ENCODE measurements at regions not wholly inside any gene's neighbourhood (a gene's known extent, or its start where the extent isn't known, plus 50 kb on each side); places are given as distances from the start of the nearest gene placed in this dataset.

DNA sequence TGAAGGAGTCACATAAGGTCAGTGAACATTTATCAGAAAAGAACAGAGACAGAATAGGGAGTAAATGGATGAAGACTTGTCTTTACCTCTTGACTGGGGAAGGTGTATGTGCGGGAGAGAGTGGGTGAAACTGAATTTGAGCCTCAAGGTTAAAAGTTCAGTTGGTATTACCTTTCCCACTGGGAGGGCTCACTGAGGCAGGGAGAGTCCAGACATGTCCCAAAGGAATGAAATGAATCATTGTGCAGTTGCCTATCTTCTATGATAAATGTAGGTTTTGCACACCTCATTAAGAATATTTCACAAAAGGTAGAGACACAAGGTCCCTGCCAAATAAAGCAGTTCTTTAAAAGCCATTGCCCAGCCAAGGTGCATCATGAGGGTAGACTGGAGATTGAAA lies 105.2 kb downstream of the KCNA5 start:
- ATAC-seq (ENCODE audit: low FRiP score) (no peak), DNase-seq (no peak)
- intact Hi-C loops (cut with DNase I) = no loop called here
- Histone ChIP-seq H3K4me3 (ENCODE audit: low read length in 2 of 2) (no peak overlapping the region), H3K9me3 (ENCODE audit: control insufficient read depth, low read length) (peaks cover 3% of the 10 kb centered on the region), H3K4me1 (ENCODE audit: control insufficient read depth in 1 of 2, insufficient read depth in 2 of 2, low read length in 2 of 2) (no peaks in the 10 kb centered on the region), H3K27me3 (ENCODE audit: control insufficient read depth in 1 of 2, insufficient read depth in 2 of 2, low read length in 1 of 2) (no peaks in the 10 kb centered on the region), H3K36me3 (ENCODE audit: control insufficient read depth in 1 of 2, insufficient read depth in 2 of 2, low read length in 1 of 2) (no peaks in the 10 kb centered on the region), H3K27ac (ENCODE audit: low read depth in 1 of 2, low read length in 2 of 2) (no peak overlapping the region)
- WGBS, 2 donors = 95 to 96% methylated on average over 1 of the region's 1 CpG

GRCh38 chr12:5154091-5154490 lies 110.4 kb downstream of the KCNA5 start:
- ATAC-seq (ENCODE audit: low FRiP score) (no peak), DNase-seq (no peak)
- H3K36me3 ChIP-seq (ENCODE audit: control insufficient read depth in 1 of 2, insufficient read depth in 2 of 2, low read length in 1 of 2) = no peaks in the 10 kb centered on the region
- no peak overlapping the region for H3K27ac ChIP-seq (ENCODE audit: low read depth in 1 of 2, low read length in 2 of 2)
- no peak overlapping the region for H3K4me3 ChIP-seq (ENCODE audit: low read length in 2 of 2)
- WGBS, 2 donors = 86 to 87% methylated on average over 5 of the region's 5 CpGs
- intact Hi-C loops (cut with DNase I) = no loop called here
- H3K4me1 ChIP-seq (ENCODE audit: control insufficient read depth in 1 of 2, insufficient read depth in 2 of 2, low read length in 2 of 2) = no peaks in the 10 kb centered on the region
- H3K9me3 ChIP-seq (ENCODE audit: control insufficient read depth, low read length) = peaks cover 1% of the 10 kb centered on the region
- H3K27me3 ChIP-seq (ENCODE audit: control insufficient read depth in 1 of 2, insufficient read depth in 2 of 2, low read length in 1 of 2) = no peaks in the 10 kb centered on the region

GRCh38 chr12:5155866-5156265 lies 112.2 kb downstream of the KCNA5 start:
- no peaks in the 10 kb centered on the region for H3K27me3 ChIP-seq (ENCODE audit: control insufficient read depth in 1 of 2, insufficient read depth in 2 of 2, low read length in 1 of 2)
- H3K4me3 ChIP-seq (ENCODE audit: low read length in 2 of 2) = no peak overlapping the region
- intact Hi-C loops (cut with DNase I) = no loop called here
- no peaks in the 10 kb centered on the region for H3K4me1 ChIP-seq (ENCODE audit: control insufficient read depth in 1 of 2, insufficient read depth in 2 of 2, low read length in 2 of 2)
- DNase-seq (no peak), ATAC-seq (ENCODE audit: low FRiP score) (no peak)
- no peaks in the 10 kb centered on the region for H3K36me3 ChIP-seq (ENCODE audit: control insufficient read depth in 1 of 2, insufficient read depth in 2 of 2, low read length in 1 of 2)
- peaks cover 1% of the 10 kb centered on the region for H3K9me3 ChIP-seq (ENCODE audit: control insufficient read depth, low read length)
- 90 to 91% methylated on average over 9 of the region's 9 CpGs for WGBS, 2 donors
- H3K27ac ChIP-seq (ENCODE audit: low read depth in 1 of 2, low read length in 2 of 2) = no peak overlapping the region

DNA sequence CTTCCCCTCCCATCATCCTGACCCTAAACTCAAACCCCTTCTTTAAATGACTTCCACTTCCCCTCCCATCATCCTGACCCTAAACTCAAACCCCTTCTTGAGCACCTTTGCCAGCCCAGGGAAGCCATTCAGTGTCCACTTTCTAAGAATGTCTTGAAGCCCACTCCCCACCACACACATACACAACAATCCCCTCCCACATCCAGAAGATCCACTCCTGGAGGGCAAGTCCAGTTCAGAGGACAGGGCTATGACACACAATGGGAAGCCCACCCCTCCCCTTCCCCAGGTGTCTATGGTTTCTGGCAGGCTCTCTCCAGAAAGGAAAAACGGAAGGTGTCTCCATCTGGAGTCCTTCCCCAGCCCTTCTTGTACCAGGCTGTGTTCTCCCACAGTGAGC lies 117.1 kb downstream of the KCNA5 start:
- Histone ChIP-seq H3K4me1 (ENCODE audit: control insufficient read depth in 1 of 2, insufficient read depth in 2 of 2, low read length in 2 of 2) (no peaks in the 10 kb centered on the region), H3K9me3 (ENCODE audit: control insufficient read depth, low read length) (no peaks in the 10 kb centered on the region), H3K36me3 (ENCODE audit: control insufficient read depth in 1 of 2, insufficient read depth in 2 of 2, low read length in 1 of 2) (no peaks in the 10 kb centered on the region), H3K27ac (ENCODE audit: low read depth in 1 of 2, low read length in 2 of 2) (no peak overlapping the region), H3K27me3 (ENCODE audit: control insufficient read depth in 1 of 2, insufficient read depth in 2 of 2, low read length in 1 of 2) (no peaks in the 10 kb centered on the region), H3K4me3 (ENCODE audit: low read length in 2 of 2) (no peak overlapping the region)
- DNase-seq (no peak), ATAC-seq (ENCODE audit: low FRiP score) (no peak)
- intact Hi-C loops (cut with DNase I) = loop anchor here in 1 of 2 donors (10.0 kb wide), 1 partner anchor 136 kb away; no protein-coding TSS in a partner anchor
- WGBS, 2 donors = 88 to 97% methylated on average over 1 of the region's 1 CpG

DNA sequence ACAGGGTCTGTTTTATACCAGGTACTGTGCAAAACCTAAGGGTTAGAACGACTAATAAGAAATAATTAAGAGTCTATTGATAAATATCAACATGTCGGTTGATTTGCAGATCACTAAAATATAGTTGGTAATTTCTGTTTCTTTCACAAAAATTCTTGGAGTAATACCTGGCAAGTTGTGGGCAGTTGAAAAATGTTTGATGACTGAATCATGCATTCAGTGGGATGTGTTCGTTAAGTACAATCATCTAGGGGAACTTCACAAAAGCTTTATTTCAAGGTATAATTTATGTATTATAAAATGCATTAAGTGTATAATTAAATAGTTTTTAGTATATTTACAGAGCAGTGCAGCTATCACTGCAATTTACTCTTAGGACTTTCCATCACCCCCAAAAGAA lies 120.0 kb downstream of the KCNA5 start:
- no peaks in the 10 kb centered on the region for H3K36me3 ChIP-seq (ENCODE audit: control insufficient read depth in 1 of 2, insufficient read depth in 2 of 2, low read length in 1 of 2)
- 93 to 94% methylated on average over 3 of the region's 3 CpGs for WGBS, 2 donors
- H3K27me3 ChIP-seq (ENCODE audit: control insufficient read depth in 1 of 2, insufficient read depth in 2 of 2, low read length in 1 of 2) = no peaks in the 10 kb centered on the region
- intact Hi-C loops (cut with DNase I) = loop anchor here in 1 of 2 donors (10.0 kb wide), 1 partner anchor 139 kb away; no protein-coding TSS in a partner anchor
- ATAC-seq (ENCODE audit: low FRiP score) = no peak
- no peaks in the 10 kb centered on the region for H3K9me3 ChIP-seq (ENCODE audit: control insufficient read depth, low read length)
- no peak overlapping the region for H3K27ac ChIP-seq (ENCODE audit: low read depth in 1 of 2, low read length in 2 of 2)
- H3K4me3 ChIP-seq (ENCODE audit: low read length in 2 of 2) = no peak overlapping the region
- H3K4me1 ChIP-seq (ENCODE audit: control insufficient read depth in 1 of 2, insufficient read depth in 2 of 2, low read length in 2 of 2) = no peaks in the 10 kb centered on the region
- DNase-seq = no peak

DNA sequence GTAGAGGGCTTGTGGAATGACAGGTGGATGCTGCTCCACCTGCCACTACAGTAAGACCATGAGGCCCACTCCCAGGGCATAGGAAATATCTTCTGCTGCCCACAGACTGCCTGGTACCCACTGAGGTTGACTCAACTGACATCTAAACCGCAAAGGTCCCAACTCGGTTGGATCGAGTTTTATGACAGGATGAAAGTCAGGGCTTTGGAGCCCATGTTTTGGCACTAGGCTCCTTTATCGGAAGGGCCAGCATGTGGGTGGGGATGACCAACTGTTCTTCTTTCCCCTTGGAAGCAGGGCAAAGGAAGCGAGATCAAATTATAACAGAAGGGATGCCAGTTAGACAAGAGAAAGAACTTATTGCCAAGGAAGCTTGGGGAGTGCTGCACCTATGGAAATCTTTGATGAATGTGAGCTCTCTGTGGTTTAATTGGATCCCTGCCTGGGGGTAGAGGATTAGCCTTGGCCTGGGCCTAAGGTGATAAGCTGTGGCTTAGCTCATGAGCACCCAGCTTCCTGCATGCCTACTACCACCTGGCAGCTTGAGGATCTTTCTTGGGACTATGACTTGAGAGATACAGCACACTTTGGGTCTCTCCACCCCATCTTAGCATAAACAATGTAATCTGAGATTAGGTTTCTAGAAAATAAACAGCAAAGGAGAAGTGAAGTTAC lies 121.8 kb downstream of the KCNA5 start:
- no peaks in the 10 kb centered on the region for H3K36me3 ChIP-seq (ENCODE audit: control insufficient read depth in 1 of 2, insufficient read depth in 2 of 2, low read length in 1 of 2)
- WGBS, 2 donors = 77 to 96% methylated on average over 5 of the region's 5 CpGs
- ATAC-seq (ENCODE audit: low FRiP score) (no peak), DNase-seq (no peak)
- no peaks in the 10 kb centered on the region for H3K4me1 ChIP-seq (ENCODE audit: control insufficient read depth in 1 of 2, insufficient read depth in 2 of 2, low read length in 2 of 2)
- H3K4me3 ChIP-seq (ENCODE audit: low read length in 2 of 2) = no peak overlapping the region
- intact Hi-C loops (cut with DNase I) = loop anchor here in 1 of 2 donors (10.0 kb wide), 1 partner anchor 141 kb away; no protein-coding TSS in a partner anchor
- H3K9me3 ChIP-seq (ENCODE audit: control insufficient read depth, low read length) = no peaks in the 10 kb centered on the region
- no peaks in the 10 kb centered on the region for H3K27me3 ChIP-seq (ENCODE audit: control insufficient read depth in 1 of 2, insufficient read depth in 2 of 2, low read length in 1 of 2)
- H3K27ac ChIP-seq (ENCODE audit: low read depth in 1 of 2, low read length in 2 of 2) = no peak overlapping the region

- Histone ChIP-seq H3K27me3 (ENCODE audit: control insufficient read depth in 1 of 2, insufficient read depth in 2 of 2, low read length in 1 of 2) (no peaks in the 10 kb centered on the region), H3K27ac (ENCODE audit: low read depth in 1 of 2, low read length in 2 of 2) (no peak overlapping the region), H3K36me3 (ENCODE audit: control insufficient read depth in 1 of 2, insufficient read depth in 2 of 2, low read length in 1 of 2) (no peaks in the 10 kb centered on the region), H3K4me3 (ENCODE audit: low read length in 2 of 2) (no peak overlapping the region), H3K9me3 (ENCODE audit: control insufficient read depth, low read length) (no peaks in the 10 kb centered on the region), H3K4me1 (ENCODE audit: control insufficient read depth in 1 of 2, insufficient read depth in 2 of 2, low read length in 2 of 2) (peaks cover 0 to 6% of the 10 kb centered on the region in 2 donors)
- DNase-seq (no peak), ATAC-seq (ENCODE audit: low FRiP score) (no peak)
- 86 to 87% methylated on average over 4 of the region's 4 CpGs for WGBS, 2 donors
- intact Hi-C loops (cut with DNase I) = loop anchor here in 1 of 2 donors (10.0 kb wide), 1 partner anchor 142 kb away; no protein-coding TSS in a partner anchor
Observed at GRCh38 chr12:5166976-5167375, 123.3 kb downstream of the KCNA5 start.

- no peak for DNase-seq
- peaks cover 0 to 6% of the 10 kb centered on the region in 2 donors for H3K4me1 ChIP-seq (ENCODE audit: control insufficient read depth in 1 of 2, insufficient read depth in 2 of 2, low read length in 2 of 2)
- H3K4me3 ChIP-seq (ENCODE audit: low read length in 2 of 2) = no peak overlapping the region
- no peak overlapping the region for H3K27ac ChIP-seq (ENCODE audit: low read depth in 1 of 2, low read length in 2 of 2)
- WGBS, 2 donors = 96 to 100% methylated on average over 5 of the region's 5 CpGs
- intact Hi-C loops (cut with DNase I) = loop anchor here in 1 of 2 donors (10.0 kb wide), 1 partner anchor 143 kb away; no protein-coding TSS in a partner anchor
- no peaks in the 10 kb centered on the region for H3K36me3 ChIP-seq (ENCODE audit: control insufficient read depth in 1 of 2, insufficient read depth in 2 of 2, low read length in 1 of 2)
- no peak for ATAC-seq (ENCODE audit: low FRiP score)
- no peaks in the 10 kb centered on the region for H3K9me3 ChIP-seq (ENCODE audit: control insufficient read depth, low read length)
- H3K27me3 ChIP-seq (ENCODE audit: control insufficient read depth in 1 of 2, insufficient read depth in 2 of 2, low read length in 1 of 2) = no peaks in the 10 kb centered on the region
Observed at GRCh38 chr12:5168148-5168547, 124.5 kb downstream of the KCNA5 start.

DNA sequence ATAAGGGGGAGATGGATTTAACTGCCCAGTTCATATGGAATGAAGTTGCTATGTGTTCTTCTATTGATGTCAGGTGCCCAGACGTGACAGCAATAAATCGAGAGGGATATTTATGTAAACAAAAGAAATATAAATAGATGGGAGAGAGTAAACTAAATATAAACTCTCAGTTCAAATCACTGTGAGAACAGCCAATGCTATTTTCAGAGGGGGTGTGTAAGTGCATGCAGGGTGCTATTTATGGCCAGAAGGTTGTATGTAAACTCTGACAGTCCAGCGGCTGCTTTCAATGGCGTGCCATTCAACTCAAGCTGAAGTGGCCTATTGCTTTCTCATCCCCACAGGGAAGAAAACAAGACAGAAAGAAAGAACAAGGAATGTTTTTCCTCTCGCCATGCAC lies 127.2 kb downstream of the KCNA5 start:
- intact Hi-C loops (cut with DNase I) = loop anchor here (5.0 to 10.0 kb wide), 6 partner anchors 74 to 474 kb away; partner anchors contain the start of gene NTF3 (in 1 of the 2)
- H3K27ac ChIP-seq (ENCODE audit: low read depth in 1 of 2, low read length in 2 of 2) = peak overlapping the region in 1 of 2 donors; percentile 42
- peaks cover 0 to 6% of the 10 kb centered on the region in 2 donors for H3K4me1 ChIP-seq (ENCODE audit: control insufficient read depth in 1 of 2, insufficient read depth in 2 of 2, low read length in 2 of 2)
- H3K36me3 ChIP-seq (ENCODE audit: control insufficient read depth in 1 of 2, insufficient read depth in 2 of 2, low read length in 1 of 2) = no peaks in the 10 kb centered on the region
- H3K27me3 ChIP-seq (ENCODE audit: control insufficient read depth in 1 of 2, insufficient read depth in 2 of 2, low read length in 1 of 2) = no peaks in the 10 kb centered on the region
- no peaks in the 10 kb centered on the region for H3K9me3 ChIP-seq (ENCODE audit: control insufficient read depth, low read length)
- no peak for ATAC-seq (ENCODE audit: low FRiP score)
- 16% methylated on average over 5 of the region's 5 CpGs for WGBS, 2 donors
- no peak for DNase-seq
- no peak overlapping the region for H3K4me3 ChIP-seq (ENCODE audit: low read length in 2 of 2)
